Ovary (tissue), 7 donors: ENCODE measurements at regions not wholly inside any gene's neighbourhood (a gene's known extent, or its start where the extent isn't known, plus 50 kb on each side); places are given as distances from the start of the nearest gene placed in this dataset.
"Not testable (repeated sequence)": the region's sequence is repeated elsewhere in the genome, so short reads cannot be mapped to it uniquely, and the experiment has no call there.

Source experiments
- DNase-seq, 5 donors: peaks; one replicate each; pipeline ENCODE4 v3.0.0-alpha.2; 2019 to 2020
- H3K27ac ChIP-seq, 2 donors: fragments of 200-600 bp; one replicate each; pipeline versions ENCODE4 v1.5.1 to v1.8.0; 2019 to 2022
- H3K27me3 ChIP-seq: fragments of 200-600 bp; one replicate; pipeline ENCODE4 v1.8.0; 2022
- H3K36me3 ChIP-seq: fragments of 200-600 bp; sonication (generic); one replicate; pipeline ENCODE4 v1.5.1; 2019
- H3K4me1 ChIP-seq: one replicate; pipeline ENCODE4 v1.8.1; 2013; ENCODE audit warnings: mild to moderate bottlenecking, moderate library complexity; ENCODE audit not compliant: insufficient read depth
- H3K4me3 ChIP-seq: fragments of 200-600 bp; sonication (generic); one replicate; pipeline ENCODE4 v1.5.1; 2017
- H3K9me3 ChIP-seq, 2 donors: fragments of 200-600 bp in 1 of 2; sonication (generic) in 1 of 2; one replicate each; pipeline versions ENCODE4 v1.5.1 to v1.8.1; 2013 to 2019; ENCODE audit warnings: mild to moderate bottlenecking in 1 of 2, moderate library complexity in 1 of 2
- CTCF ChIP-seq, 3 donors: fragments of 450-650 bp in 2 of 3; fragments of 200-600 bp in 1 of 3; IDR thresholded peaks; one replicate each; pipeline versions ENCODE4 v1.5.1 to v1.8.0; 2016 to 2022; ENCODE audit warnings: antibody characterized with exemption in 3 of 3, mild to moderate bottlenecking in 1 of 3
- EP300 ChIP-seq: sonication (generic); formaldehyde crosslinking; IDR thresholded peaks from one replicate; pipeline ENCODE4 v1.6.1; 2017; ENCODE audit warnings: antibody characterized with exemption
- POLR2A ChIP-seq: fragments of 450-650 bp; IDR thresholded peaks from one replicate; pipeline ENCODE4 v1.6.1; 2017; ENCODE audit warnings: antibody characterized with exemption, mild to moderate bottlenecking, moderate library complexity
- WGBS, 3 donors: extraction: QIAGEN DNeasy Blood & Tissue Kit in 1 of 3; methylation state at CpG; one replicate each; pipeline versions ENCODE4 v1.1.5 to v1.1.7; 2013 to 2017; 5-methylcytosine and 5-hydroxymethylcytosine counted together
- intact Hi-C, 4 donors: fragments of 100-400 bp; cut with DNase I; formaldehyde crosslinking; loops; one replicate each; pipeline versions ENCODE4 v1.11.0 to v1.15.1; 2022 to 2023
- donor health status: DM: no; HTN: no; CAD: no; lungs with moderate emphysema.
- donor health status: DM: no; HTN: no; CAD: no.
- donor health status: Bipolar disorder and iron deficiency.
- donor health status: DM: no; HTN: no; CAD: no.
- donor health status: DM: yes; HTN: yes; CAD: no.

GRCh38 chr4:91729851-91730250 lies 573.9 kb upstream of the GRID2 start:
- TF ChIP-seq POLR2A (no peak), EP300 (no peak), CTCF (IDR thresholded peaks at IDR 0.05) (no peak)
- Histone ChIP-seq H3K27me3 (no peaks in the 10 kb centered on the region), H3K4me3 (no peak overlapping the region), H3K27ac (no peak overlapping the region), H3K9me3 (no peaks in the 10 kb centered on the region), H3K36me3 (no peaks in the 10 kb centered on the region), H3K4me1 (no peaks in the 10 kb centered on the region)
- no peak for DNase-seq
- 77 to 92% (median 89%) methylated on average over 2 of the region's 2 CpGs for WGBS, 3 donors
- intact Hi-C loops: no loop called here

GRCh38 chr4:91734682-91735081 lies 569.1 kb upstream of the GRID2 start:
- H3K27ac ChIP-seq: no peak overlapping the region
- 78 to 94% (median 94%) methylated on average over 1 of the region's 1 CpG for WGBS, 3 donors
- H3K4me3 ChIP-seq: no peak overlapping the region
- intact Hi-C loops: no loop called here
- H3K4me1 ChIP-seq: no peaks in the 10 kb centered on the region
- no peaks in the 10 kb centered on the region for H3K9me3 ChIP-seq
- no peaks in the 10 kb centered on the region for H3K36me3 ChIP-seq
- TF ChIP-seq POLR2A (no peak), CTCF (IDR thresholded peaks at IDR 0.05) (no peak), EP300 (no peak)
- no peaks in the 10 kb centered on the region for H3K27me3 ChIP-seq
- no peak for DNase-seq

- DNase-seq, intact Hi-C loops, H3K36me3 ChIP-seq, H3K4me1 ChIP-seq, H3K27ac ChIP-seq, H3K4me3 ChIP-seq, H3K9me3 ChIP-seq, H3K27me3 ChIP-seq: not testable (repeated sequence)
These were observed 564.9 kb upstream of the GRID2 start for GRCh38 chr4:91738831-91739230.

- Histone ChIP-seq H3K36me3 (no peaks in the 10 kb centered on the region), H3K27ac (no peak overlapping the region), H3K27me3 (no peaks in the 10 kb centered on the region), H3K4me1 (no peaks in the 10 kb centered on the region), H3K4me3 (no peak overlapping the region), H3K9me3 (no peaks in the 10 kb centered on the region)
- TF ChIP-seq CTCF (IDR thresholded peaks at IDR 0.05) (no peak), POLR2A (no peak), EP300 (no peak)
- no peak for DNase-seq
- 87 to 92% (median 88%) methylated on average over 3 of the region's 3 CpGs for WGBS, 3 donors
- intact Hi-C loops: no loop called here
These were observed 557.2 kb upstream of the GRID2 start for GRCh38 chr4:91746551-91746950.

- TF ChIP-seq CTCF (IDR thresholded peaks at IDR 0.05): no peak
- no peak for TF ChIP-seq EP300
- TF ChIP-seq POLR2A: no peak
- Histone ChIP-seq H3K9me3 (no peaks in the 10 kb centered on the region), H3K27ac (no peak overlapping the region), H3K27me3 (no peaks in the 10 kb centered on the region), H3K36me3 (no peaks in the 10 kb centered on the region), H3K4me1 (no peaks in the 10 kb centered on the region), H3K4me3 (no peak overlapping the region)
- intact Hi-C loops: no loop called here
- no peak for DNase-seq
- WGBS, 3 donors: 84 to 87% (median 84%) methylated on average over 1 of the region's 1 CpG
These were observed 551.8 kb upstream of the GRID2 start for GRCh38 chr4:91751961-91752360.
